IMR-90 (cell line): ENCODE measurements at regions not wholly inside any gene's neighbourhood (a gene's known extent, or its start where the extent isn't known, plus 50 kb on each side); places are given as distances from the start of the nearest gene placed in this dataset.

Experiments
- ATAC-seq: fragments of 200-7000 bp; cut with Tn5 transposase; 2 replicates; pipeline ENCODE4 v1.9.1; 2020; ENCODE audit warnings: low read depth, mild to moderate bottlenecking, moderate library complexity
- BruUV-seq: library from RNA; stranded (reverse); fragments of 400-500 nt; replicated peaks from 2 replicates; lab custom pipeline; 2021; lab: Mats Ljungman, UMichigan
- CTCF ChIA-PET: fragments of 300-600 bp; formaldehyde crosslinking; extraction: SDS; loops from one replicate; lab custom pipeline; 2021; ENCODE audit warnings: antibody characterized with exemption; lab: Yijun Ruan, JAX
- POLR2A ChIA-PET: fragments of 300-600 bp; sonication (Branson Sonifier 250); formaldehyde crosslinking; loops from one replicate; lab custom pipeline; 2022; ENCODE audit warnings: antibody characterized with exemption; ENCODE audit not compliant: unreplicated experiment; lab: Charles Lee
- DNase-seq: peaks from one replicate; pipeline ENCODE4 v3.0.0; 2013
- H2AFZ ChIP-seq: replicated peaks from 2 replicates; pipeline ENCODE3; 2013; ENCODE audit warnings: low read length, mild to moderate bottlenecking; ENCODE audit not compliant: poor library complexity
- H2AK5ac ChIP-seq: 2 replicates; pipeline ENCODE4 v1.6.1; 2013; ENCODE audit warnings: low read depth, low read length, inconsistent platforms
- H2AK9ac ChIP-seq: replicated peaks from 2 replicates; pipeline ENCODE3; 2013; ENCODE audit warnings: mild to moderate bottlenecking, low read depth, low read length, moderate library complexity; ENCODE audit not compliant: poor library complexity
- H2BK120ac ChIP-seq: 2 replicates; pipeline ENCODE4 v1.6.1; 2013; ENCODE audit warnings: low read depth, low read length, inconsistent platforms
- H2BK15ac ChIP-seq: 3 replicates; pipeline ENCODE4 v1.6.1; 2013; ENCODE audit warnings: low read depth, low read length, inconsistent platforms
- H2BK20ac ChIP-seq: 2 replicates; pipeline ENCODE4 v1.6.1; 2013; ENCODE audit warnings: low read depth, mild to moderate bottlenecking, inconsistent platforms, low read length, moderate library complexity
- H2BK5ac ChIP-seq: 2 replicates; pipeline ENCODE4 v1.6.1; 2013; ENCODE audit warnings: mild to moderate bottlenecking, low read depth, low read length, inconsistent platforms; ENCODE audit not compliant: poor library complexity, severe bottlenecking
- H3K14ac ChIP-seq: replicated peaks from 2 replicates; pipeline ENCODE4 v1.6.1; 2013; ENCODE audit warnings: low read depth, low read length, inconsistent platforms
- H3K18ac ChIP-seq: 2 replicates; pipeline ENCODE4 v1.6.1; 2013; ENCODE audit warnings: low read depth, low read length, control low read depth
- H3K23ac ChIP-seq: 2 replicates; pipeline ENCODE4 v1.6.1; 2013; ENCODE audit warnings: low read depth, low read length, inconsistent platforms
- H3K27ac ChIP-seq: 2 replicates; pipeline ENCODE4 v1.5.1; 2013; ENCODE audit warnings: mild to moderate bottlenecking, control low read depth, low read length; ENCODE audit not compliant: insufficient read depth
- H3K27me3 ChIP-seq: 2 replicates; pipeline ENCODE4 v1.6.1; 2013; ENCODE audit warnings: low read length; ENCODE audit not compliant: control insufficient read depth, insufficient read depth
- H3K36me3 ChIP-seq: 2 replicates; pipeline ENCODE4 v1.6.1; 2013; ENCODE audit warnings: low read length, mixed read lengths; ENCODE audit not compliant: control insufficient read depth, insufficient read depth
- H3K4ac ChIP-seq: 2 replicates; pipeline ENCODE4 v1.6.1; 2013; ENCODE audit warnings: low read depth, low read length, inconsistent platforms
- H3K4me1 ChIP-seq: 2 replicates; pipeline ENCODE4 v1.6.1; 2013; ENCODE audit warnings: low read length, mixed read lengths; ENCODE audit not compliant: control insufficient read depth, insufficient read depth
- H3K4me2 ChIP-seq: 2 replicates; pipeline ENCODE4 v1.6.1; 2013; ENCODE audit warnings: low read depth, mild to moderate bottlenecking, control low read depth, low read length, moderate library complexity
- H3K4me3 ChIP-seq: 2 replicates; pipeline ENCODE4 v1.5.1; 2013; ENCODE audit warnings: low read depth, mild to moderate bottlenecking, control low read depth, low read length, moderate library complexity; ENCODE audit not compliant: insufficient read depth
- H3K56ac ChIP-seq: 2 replicates; pipeline ENCODE4 v1.6.1; 2013; ENCODE audit warnings: low read length, inconsistent platforms; ENCODE audit not compliant: insufficient read depth; ENCODE audit errors: extremely low read depth
- H3K79me1 ChIP-seq, 2 experiments: 2 replicates each; pipeline ENCODE4 v1.6.1; 2013; ENCODE audit warnings: low read length in 2 of 2, inconsistent platforms in 1 of 2, low read depth in 1 of 2
- H3K9ac ChIP-seq: 2 replicates; pipeline ENCODE4 v1.6.1; 2013; ENCODE audit warnings: low read depth, low read length, control low read depth
- H3K9me1 ChIP-seq: 2 replicates; pipeline ENCODE4 v1.6.1; 2013; ENCODE audit warnings: low read length, inconsistent platforms; ENCODE audit not compliant: insufficient read depth
- H3K9me3 ChIP-seq: 2 replicates; pipeline ENCODE4 v1.6.1; 2013; ENCODE audit warnings: low read length; ENCODE audit not compliant: control insufficient read depth, insufficient read depth
- H4K20me1 ChIP-seq: 2 replicates; pipeline ENCODE4 v1.6.1; 2013; ENCODE audit warnings: low read length, inconsistent platforms; ENCODE audit not compliant: insufficient read depth
- H4K5ac ChIP-seq: 2 replicates; pipeline ENCODE4 v1.6.1; 2013; ENCODE audit warnings: mild to moderate bottlenecking, low read depth, low read length, control low read depth
- H4K8ac ChIP-seq, 2 experiments: 2 replicates each; pipeline ENCODE4 v1.6.1; 2013; ENCODE audit warnings: low read depth in 2 of 2, low read length in 2 of 2, control low read depth in 1 of 2, inconsistent platforms in 1 of 2
- H4K91ac ChIP-seq: 2 replicates; pipeline ENCODE4 v1.6.1; 2013; ENCODE audit warnings: low read depth, low read length, inconsistent platforms; ENCODE audit not compliant: insufficient read depth
- BHLHE40 ChIP-seq: fragments of 150-350 bp; IDR thresholded peaks from 2 replicates; pipeline ENCODE4 v1.6.1; 2016; ENCODE audit warnings: mild to moderate bottlenecking, low read depth, low read length
- CEBPB ChIP-seq: IDR thresholded peaks from 2 replicates; pipeline ENCODE4 v1.6.1; 2012; ENCODE audit warnings: low read depth, low read length, improper control_type of control experiment
- CHD1 ChIP-seq: IDR thresholded peaks from 2 replicates; pipeline ENCODE4 v1.6.1; 2012; ENCODE audit warnings: low read depth, low read length, improper control_type of control experiment
- MAFK ChIP-seq: IDR thresholded peaks from 2 replicates; pipeline ENCODE4 v1.6.1; 2012; ENCODE audit warnings: low read depth, low read length, improper control_type of control experiment
- MAZ ChIP-seq: IDR thresholded peaks from 2 replicates; pipeline ENCODE4 v1.6.1; 2012; ENCODE audit warnings: low read depth, mild to moderate bottlenecking, low read length, improper control_type of control experiment, moderate library complexity, borderline replicate concordance
- NFE2L2 ChIP-seq: fragments of 150-350 bp; IDR thresholded peaks from 2 replicates; pipeline ENCODE4 v1.6.1; 2016; ENCODE audit warnings: low read depth, mild to moderate bottlenecking, low read length
- POLR2A ChIP-seq: IDR thresholded peaks from 2 replicates; pipeline ENCODE4 v1.6.1; 2012; ENCODE audit warnings: mild to moderate bottlenecking, low read depth, low read length
- RAD21 ChIP-seq: IDR thresholded peaks from 2 replicates; pipeline ENCODE4 v1.6.1; 2012; ENCODE audit warnings: low read length, improper control_type of control experiment
- RCOR1 ChIP-seq: IDR thresholded peaks from 2 replicates; pipeline ENCODE4 v1.6.1; 2012; ENCODE audit warnings: mild to moderate bottlenecking, low read length, improper control_type of control experiment; ENCODE audit not compliant: insufficient replicate concordance
- RFX5 ChIP-seq: IDR thresholded peaks from 2 replicates; pipeline ENCODE4 v1.8.0; 2012; ENCODE audit warnings: low read depth, mild to moderate bottlenecking, low read length, moderate library complexity
- SMC3 ChIP-seq: fragments of 150-350 bp; IDR thresholded peaks from 2 replicates; pipeline ENCODE4 v1.6.1; 2016; ENCODE audit warnings: low read depth, mild to moderate bottlenecking, antibody characterized with exemption, low read length, moderate library complexity
- WGBS, 2 experiments: methylation state at CpG; one replicate each; pipeline versions ENCODE4 v1.1.5 to v1.1.7; 2013; ENCODE audit warnings: missing lambda C conversion rate in 2 of 2; ENCODE audit not compliant: insufficient read length in 1 of 2; ENCODE audit errors: extremely low coverage in 2 of 2; 5-methylcytosine and 5-hydroxymethylcytosine counted together
- dilution Hi-C: fragments of 300-500 bp; cut with HindIII; formaldehyde crosslinking; loops from one replicate; pipeline ENCODE4 v1.14.3; 2018; ENCODE audit warnings: low sequenced_read_pairs; ENCODE audit not compliant: unreplicated experiment
- in situ Hi-C: fragments of 300-500 bp; cut with MboI; formaldehyde crosslinking; loops from 3 replicates; pipeline ENCODE4 v1.14.3; 2019; ENCODE audit warnings: low sequenced_read_pairs, inconsistent platforms, mixed read lengths
- intact Hi-C: fragments of 100-400 bp; cut with micrococcal nuclease; formaldehyde crosslinking; loops from 2 replicates; pipeline ENCODE4 v1.10.0; 2022
- TF ChIP-seq, protein P1 (sequence below): conservative IDR thresholded peaks from 2 replicates; pipeline ENCODE4 v1.5.1; 2012; ENCODE audit warnings: mild to moderate bottlenecking, low read depth, low read length, improper control_type of control experiment
- TF ChIP-seq, protein P2 (sequence below): fragments of 150-350 bp; IDR thresholded peaks from 2 replicates; pipeline ENCODE4 v1.6.1; 2016; ENCODE audit warnings: low read depth, mild to moderate bottlenecking, low read length, moderate library complexity, borderline replicate concordance

- POLR2A ChIA-PET: no interaction called here
- ATAC-seq (no peak), DNase-seq (no peak)
- H3K4ac ChIP-seq: no peak overlapping the region
- no peak overlapping the region for H4K5ac ChIP-seq
- no peaks in the 10 kb centered on the region for H3K79me1 ChIP-seq
- no peak overlapping the region for H3K27ac ChIP-seq
- TF ChIP-seq CEBPB (no peak), POLR2A (no peak), RFX5 (no peak), NFE2L2 (no peak), MAZ (no peak), RAD21 (no peak), BHLHE40 (no peak), CHD1 (no peak), SMC3 (no peak), MAFK (no peak), RCOR1 (no peak)
- TF ChIP-seq, protein P1, sequence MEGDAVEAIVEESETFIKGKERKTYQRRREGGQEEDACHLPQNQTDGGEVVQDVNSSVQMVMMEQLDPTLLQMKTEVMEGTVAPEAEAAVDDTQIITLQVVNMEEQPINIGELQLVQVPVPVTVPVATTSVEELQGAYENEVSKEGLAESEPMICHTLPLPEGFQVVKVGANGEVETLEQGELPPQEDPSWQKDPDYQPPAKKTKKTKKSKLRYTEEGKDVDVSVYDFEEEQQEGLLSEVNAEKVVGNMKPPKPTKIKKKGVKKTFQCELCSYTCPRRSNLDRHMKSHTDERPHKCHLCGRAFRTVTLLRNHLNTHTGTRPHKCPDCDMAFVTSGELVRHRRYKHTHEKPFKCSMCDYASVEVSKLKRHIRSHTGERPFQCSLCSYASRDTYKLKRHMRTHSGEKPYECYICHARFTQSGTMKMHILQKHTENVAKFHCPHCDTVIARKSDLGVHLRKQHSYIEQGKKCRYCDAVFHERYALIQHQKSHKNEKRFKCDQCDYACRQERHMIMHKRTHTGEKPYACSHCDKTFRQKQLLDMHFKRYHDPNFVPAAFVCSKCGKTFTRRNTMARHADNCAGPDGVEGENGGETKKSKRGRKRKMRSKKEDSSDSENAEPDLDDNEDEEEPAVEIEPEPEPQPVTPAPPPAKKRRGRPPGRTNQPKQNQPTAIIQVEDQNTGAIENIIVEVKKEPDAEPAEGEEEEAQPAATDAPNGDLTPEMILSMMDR: no peak
- TF ChIP-seq, protein P2, sequence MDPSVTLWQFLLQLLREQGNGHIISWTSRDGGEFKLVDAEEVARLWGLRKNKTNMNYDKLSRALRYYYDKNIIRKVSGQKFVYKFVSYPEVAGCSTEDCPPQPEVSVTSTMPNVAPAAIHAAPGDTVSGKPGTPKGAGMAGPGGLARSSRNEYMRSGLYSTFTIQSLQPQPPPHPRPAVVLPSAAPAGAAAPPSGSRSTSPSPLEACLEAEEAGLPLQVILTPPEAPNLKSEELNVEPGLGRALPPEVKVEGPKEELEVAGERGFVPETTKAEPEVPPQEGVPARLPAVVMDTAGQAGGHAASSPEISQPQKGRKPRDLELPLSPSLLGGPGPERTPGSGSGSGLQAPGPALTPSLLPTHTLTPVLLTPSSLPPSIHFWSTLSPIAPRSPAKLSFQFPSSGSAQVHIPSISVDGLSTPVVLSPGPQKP: no peak
- H3K27me3 ChIP-seq: no peaks in the 10 kb centered on the region
- no peaks in the 10 kb centered on the region for H3K4me1 ChIP-seq
- BruUV-seq: no TSS peak
- no peak overlapping the region for H3K18ac ChIP-seq
- no peak overlapping the region for H2AFZ ChIP-seq
- no peaks in the 10 kb centered on the region for H3K36me3 ChIP-seq
- no peak overlapping the region for H2AK9ac ChIP-seq
- intact Hi-C loops: no loop called here
- H4K20me1 ChIP-seq: no peaks in the 10 kb centered on the region
- 54% methylated on average over 8 of the region's 9 CpGs; no CpG with 5 or more reads in 1 of the 2 experiments for WGBS, 2 experiments
- no peak overlapping the region for H2BK20ac ChIP-seq
- no peak overlapping the region for H3K4me3 ChIP-seq
- in situ Hi-C loops: no loop called here
- dilution Hi-C loops: no loop called here
- H3K9me3 ChIP-seq: no peaks in the 10 kb centered on the region
- H2BK120ac ChIP-seq: no peak overlapping the region
- no peak overlapping the region for H2BK5ac ChIP-seq
- no peak overlapping the region for H3K23ac ChIP-seq
- no peak overlapping the region for H3K56ac ChIP-seq
- H4K91ac ChIP-seq: no peak overlapping the region
- H3K4me2 ChIP-seq: no peak overlapping the region
- no peak overlapping the region for H2BK15ac ChIP-seq
- H4K8ac ChIP-seq: no peak overlapping the region
- H2AK5ac ChIP-seq: no peak overlapping the region
- no peaks in the 10 kb centered on the region for H3K9me1 ChIP-seq
- no peak overlapping the region for H3K14ac ChIP-seq
- CTCF ChIA-PET: no interaction called here
- H3K9ac ChIP-seq: no peak overlapping the region
Observed at GRCh38 chrX:96102997-96103396, 581.6 kb upstream of the DIAPH2 start.
